HG02678 (cell line): ENCODE measurements at regions not wholly inside any gene's neighbourhood (a gene's known extent, or its start where the extent isn't known, plus 50 kb on each side); places are given as distances from the start of the nearest gene placed in this dataset.
"Not testable (repeated sequence)": the region's sequence is repeated elsewhere in the genome, so short reads cannot be mapped to it uniquely, and the experiment has no call there.

ENCODE experiments used
- ATAC-seq: cut with Tn5 transposase; IDR thresholded peaks from one replicate; pipeline ENCODE4 v1.9.1; 2021; ENCODE audit warnings: mild to moderate bottlenecking, moderate library complexity; ENCODE audit not compliant: unreplicated experiment

DNA sequence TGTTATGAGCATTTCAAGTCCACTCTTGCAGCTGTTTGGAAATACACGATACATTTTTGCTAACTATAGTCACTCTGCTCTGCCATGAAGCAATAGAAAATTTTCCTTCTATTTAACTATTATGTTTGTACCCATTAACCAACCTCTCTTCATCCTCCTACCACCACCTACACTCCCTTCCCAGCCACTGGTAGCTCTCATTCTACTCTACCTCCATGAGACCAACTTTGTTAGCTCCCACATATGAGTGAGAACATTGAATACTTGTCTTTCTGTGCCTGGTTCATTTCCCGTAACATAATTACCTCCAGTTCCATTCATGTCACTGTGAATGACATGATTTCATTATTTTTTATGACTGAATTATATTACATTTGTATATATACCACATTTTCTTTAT lies 505.9 kb upstream of the CCNG1 start:
- ATAC-seq, result no peak

DNA sequence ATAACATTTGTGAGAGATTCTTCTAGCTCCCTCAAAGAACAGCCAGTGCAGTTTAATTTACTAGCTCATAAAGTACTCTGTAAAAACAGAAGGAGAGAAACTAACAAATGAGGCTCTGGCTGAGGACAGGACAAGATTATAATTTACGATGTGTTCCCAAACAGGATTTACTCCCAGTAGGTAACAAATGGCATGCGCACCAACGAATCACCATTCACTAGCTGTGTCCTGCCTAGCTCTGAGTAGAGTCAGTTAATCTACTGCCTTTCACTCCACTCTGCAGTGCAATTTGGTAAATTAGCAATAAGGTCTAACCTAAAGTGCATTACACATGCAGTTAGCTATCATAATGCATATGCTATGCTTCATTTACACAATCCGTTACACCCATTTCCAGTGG lies 497.4 kb upstream of the CCNG1 start:
- no peak for ATAC-seq

GRCh38 chr5:162948677-162949076 lies 488.7 kb upstream of the CCNG1 start:
- ATAC-seq, result no peak

- ATAC-seq, result no peak
Observed at GRCh38 chr5:162956570-162956969, 480.8 kb upstream of the CCNG1 start.

DNA sequence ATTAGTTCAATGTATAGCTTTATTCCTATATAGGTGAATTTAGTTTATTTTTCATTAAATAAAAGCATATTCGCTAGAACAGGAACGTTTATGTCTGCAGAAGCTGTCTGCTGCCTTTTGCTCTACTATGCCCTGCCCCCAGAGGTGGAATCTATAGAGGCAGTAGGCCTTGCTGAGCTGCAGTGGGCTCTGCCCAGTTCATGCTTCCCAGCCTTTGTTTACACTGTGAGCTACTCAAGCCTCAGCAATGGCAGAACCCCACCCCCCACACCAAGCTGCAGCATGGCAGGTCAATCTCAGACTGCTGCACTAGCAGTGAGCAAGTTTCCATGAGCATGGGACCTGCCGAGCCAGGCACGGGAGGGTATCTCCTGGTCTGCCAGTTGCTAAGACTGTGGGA lies 473.3 kb upstream of the CCNG1 start:
- not testable (repeated sequence) for ATAC-seq

GRCh38 chr5:162990063-162990462 lies 447.3 kb upstream of the CCNG1 start:
- no peak for ATAC-seq

DNA sequence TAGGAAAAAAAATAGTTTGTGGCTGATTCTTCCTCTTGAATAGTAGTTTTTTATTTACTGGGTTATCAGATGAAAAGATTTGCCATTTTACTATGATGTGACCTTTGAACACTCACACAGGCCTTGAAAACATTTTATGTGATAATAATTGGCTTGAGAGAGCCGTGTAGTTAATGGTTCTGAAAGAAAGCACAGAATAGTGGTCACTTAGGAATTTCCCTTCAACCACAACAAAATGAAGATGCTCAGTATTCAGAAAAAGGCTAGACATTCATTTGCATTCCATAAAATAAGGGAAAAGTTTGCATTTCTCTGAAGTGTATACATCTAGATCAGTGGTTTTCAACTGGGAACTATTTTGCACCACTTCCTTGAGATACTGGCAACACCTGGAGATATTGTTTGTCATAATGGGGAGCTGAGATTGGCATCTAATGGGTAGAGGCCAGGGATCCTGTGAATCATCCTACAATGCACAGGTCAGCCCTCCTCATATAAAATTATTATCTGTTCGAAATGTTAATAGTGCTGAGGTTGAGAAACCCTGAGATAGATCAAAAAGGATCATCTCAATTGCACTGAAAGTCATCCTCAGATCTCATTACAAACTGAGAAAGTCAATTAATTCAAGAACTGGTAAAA lies 446.4 kb upstream of the CCNG1 start:
- ATAC-seq, result peak; percentile 92

- no peak for ATAC-seq
Observed at GRCh38 chr5:162995568-162995967, 441.8 kb upstream of the CCNG1 start.

- no peak for ATAC-seq
Observed at GRCh38 chr5:162996053-162996452, 441.3 kb upstream of the CCNG1 start.

GRCh38 chr5:163005949-163006348 lies 431.4 kb upstream of the CCNG1 start:
- no peak for ATAC-seq

DNA sequence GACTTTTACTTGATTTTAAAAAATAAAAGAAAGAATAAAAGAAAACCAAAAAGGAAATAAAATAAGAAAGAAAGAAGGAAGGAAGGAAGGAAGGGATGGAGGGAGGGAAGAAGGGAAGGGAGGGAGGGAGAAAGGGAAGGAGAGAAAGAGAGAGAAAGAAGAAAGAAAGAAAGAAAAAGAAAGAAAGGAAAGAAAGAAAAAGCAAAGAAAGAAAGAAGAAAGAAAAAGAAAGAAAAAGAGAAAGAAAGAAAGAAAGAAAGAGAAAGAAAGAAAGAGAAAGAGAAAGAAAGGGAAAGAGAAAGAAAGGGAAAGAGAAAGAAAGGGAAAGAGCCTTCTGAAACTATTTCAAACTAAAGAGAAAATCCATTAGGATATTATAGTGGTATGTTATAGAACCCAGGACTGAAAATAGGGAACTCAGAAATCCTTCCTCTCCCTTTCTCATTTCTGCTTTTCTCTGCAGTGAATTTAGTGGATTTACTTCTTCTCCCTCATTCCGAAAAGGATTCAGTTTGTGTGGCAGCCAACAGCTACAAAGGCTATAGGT lies 414.7 kb upstream of the CCNG1 start:
- no peak for ATAC-seq

DNA sequence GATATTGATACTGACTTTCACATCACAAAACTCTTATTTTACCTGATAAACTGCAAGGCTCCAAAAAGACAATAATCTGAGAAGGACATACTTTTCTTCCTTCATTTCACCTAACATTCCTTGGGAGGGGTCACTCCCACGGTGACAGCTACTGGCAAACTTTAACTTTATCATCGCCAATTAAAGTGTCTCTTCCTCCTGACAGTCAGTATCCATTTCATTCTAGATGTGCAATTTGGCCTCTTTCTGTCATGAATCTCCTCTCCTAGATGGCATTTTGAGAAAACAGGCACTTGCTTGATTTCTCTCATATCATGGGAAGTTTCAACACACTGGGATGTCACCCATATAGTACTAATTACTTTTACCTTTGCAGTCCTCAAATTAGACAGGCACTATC lies 413.5 kb upstream of the CCNG1 start:
- no peak for ATAC-seq

DNA sequence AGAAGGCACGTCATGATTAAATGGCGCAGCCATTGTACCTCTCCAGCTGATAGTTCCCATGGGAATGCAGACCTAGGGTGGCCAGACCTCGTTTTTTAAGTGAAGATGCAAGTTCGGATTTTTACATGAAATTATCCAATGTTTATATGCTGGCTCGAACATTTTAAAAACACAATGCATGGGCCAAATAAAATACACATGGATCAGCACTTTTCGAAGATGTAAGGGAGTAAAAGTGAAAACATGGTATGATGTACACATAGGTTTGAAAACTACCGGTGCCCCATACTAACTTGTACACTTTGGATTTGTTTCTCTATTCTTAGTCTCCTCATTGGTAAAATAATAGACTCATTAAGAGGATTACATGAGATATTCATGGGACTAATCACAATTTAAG lies 412.5 kb upstream of the CCNG1 start:
- ATAC-seq, result no peak

DNA sequence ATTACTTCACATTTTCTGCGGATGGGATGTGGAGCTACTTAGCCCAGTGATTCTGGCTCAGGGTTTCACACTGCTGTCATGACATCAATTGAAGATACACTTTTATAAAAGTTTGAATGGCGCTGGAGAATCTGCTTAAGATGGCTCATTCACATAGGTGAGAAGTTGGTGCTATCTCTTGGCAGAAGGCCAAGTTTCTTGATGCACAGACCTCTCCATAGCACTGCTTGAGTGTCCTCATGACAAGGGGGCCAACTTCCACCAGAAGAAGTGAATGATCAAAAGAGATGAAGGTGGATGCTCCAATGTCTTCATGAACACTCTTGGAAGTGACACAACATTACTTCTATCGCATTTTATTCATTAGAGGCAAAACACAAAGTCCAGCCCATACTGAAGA lies 403.7 kb upstream of the CCNG1 start:
- no peak for ATAC-seq

- ATAC-seq, result no peak
Observed at GRCh38 chr5:163041254-163041653, 396.1 kb upstream of the CCNG1 start.

GRCh38 chr5:163079618-163080017 lies 357.8 kb upstream of the CCNG1 start:
- peak; percentile 58 for ATAC-seq

DNA sequence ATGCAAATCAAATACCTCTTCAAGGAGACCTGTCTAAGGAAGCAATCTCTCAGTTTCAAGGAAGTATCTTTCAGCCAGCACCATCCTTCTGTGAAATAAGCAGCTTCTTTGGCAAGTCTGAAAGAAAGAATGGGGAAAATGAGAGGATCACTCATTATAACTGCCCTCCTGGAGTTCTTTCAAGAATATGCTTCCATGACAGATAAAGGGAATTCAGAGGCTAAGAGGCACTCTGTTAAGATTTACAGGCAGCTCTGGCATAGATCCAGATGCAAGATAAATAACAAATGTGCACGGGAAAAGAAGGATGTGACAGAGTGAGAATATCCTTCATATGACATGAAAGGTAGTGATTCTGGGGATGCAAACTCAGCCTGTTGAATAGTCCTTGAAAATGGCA lies 348.2 kb upstream of the CCNG1 start:
- ATAC-seq, result no peak

- no peak for ATAC-seq
Observed at GRCh38 chr5:163089926-163090325, 347.5 kb upstream of the CCNG1 start.

DNA sequence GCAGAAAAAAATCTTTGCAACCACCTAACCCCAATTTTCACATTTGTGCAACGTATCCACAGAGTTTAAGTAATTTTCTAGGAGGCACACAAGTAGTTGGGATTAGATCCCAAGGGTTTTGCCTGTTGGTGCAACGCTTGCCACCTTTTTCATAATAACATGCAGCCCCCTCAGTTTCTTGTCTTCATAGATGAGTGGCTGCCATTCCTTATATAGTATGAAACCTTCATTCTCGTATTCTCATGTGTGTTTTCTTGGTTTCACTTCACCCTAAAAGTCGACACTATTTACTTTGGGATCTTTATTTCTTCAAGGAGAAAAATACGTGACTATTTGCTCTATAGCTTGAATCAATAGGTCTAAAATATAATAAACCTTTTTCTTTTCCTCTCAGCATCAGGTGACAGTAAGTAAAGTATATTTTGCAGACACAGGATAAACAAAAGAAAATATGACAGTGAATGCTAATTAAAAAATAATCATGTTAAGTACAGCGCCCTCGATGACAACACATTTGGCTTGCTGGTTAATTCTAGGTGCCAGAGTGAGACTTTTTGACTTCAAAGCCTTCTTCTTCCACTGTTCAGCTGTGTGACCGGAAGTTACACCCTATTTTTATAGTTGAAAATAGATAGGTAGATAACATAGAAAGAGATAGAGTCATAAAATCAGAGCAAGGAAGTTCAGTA lies 342.8 kb upstream of the CCNG1 start:
- ATAC-seq, result peak; percentile 83

- no peak for ATAC-seq
Observed at GRCh38 chr5:163104464-163104863, 332.9 kb upstream of the CCNG1 start.

- no peak for ATAC-seq
Observed at GRCh38 chr5:163105456-163105855, 331.9 kb upstream of the CCNG1 start.

GRCh38 chr5:163106098-163106497 lies 331.3 kb upstream of the CCNG1 start:
- ATAC-seq, result no peak

GRCh38 chr5:163108351-163108750 lies 329.0 kb upstream of the CCNG1 start:
- ATAC-seq, result no peak
